GM10248 (cell line): ENCODE measurements at regions not wholly inside any gene's neighbourhood (a gene's known extent, or its start where the extent isn't known, plus 50 kb on each side); places are given as distances from the start of the nearest gene placed in this dataset.

Source experiments
- CTCF ChIA-PET: fragments of 300-600 bp; sonication (Branson Sonifier 250); formaldehyde crosslinking; extraction: SDS; loops from one replicate; lab custom pipeline; 2021; ENCODE audit warnings: antibody characterized with exemption; lab: Yijun Ruan, JAX
- POLR2A ChIA-PET: fragments of 350-650 bp; sonication (Branson Sonifier 250); formaldehyde crosslinking; extraction: SDS; loops from one replicate; lab custom pipeline; 2020; ENCODE audit warnings: antibody characterized with exemption; lab: Yijun Ruan, JAX
- DNase-seq: peaks from one replicate; pipeline ENCODE4 v3.0.0; 2012; ENCODE audit errors: extremely low spot score
- TF ChIP-seq, protein P1 (sequence below): IDR thresholded peaks from 2 replicates; pipeline ENCODE4 v1.5.1; 2012; ENCODE audit warnings: mild to moderate bottlenecking, low read depth; ENCODE audit errors: extremely low read depth, missing control alignments, control extremely low read depth

DNA sequence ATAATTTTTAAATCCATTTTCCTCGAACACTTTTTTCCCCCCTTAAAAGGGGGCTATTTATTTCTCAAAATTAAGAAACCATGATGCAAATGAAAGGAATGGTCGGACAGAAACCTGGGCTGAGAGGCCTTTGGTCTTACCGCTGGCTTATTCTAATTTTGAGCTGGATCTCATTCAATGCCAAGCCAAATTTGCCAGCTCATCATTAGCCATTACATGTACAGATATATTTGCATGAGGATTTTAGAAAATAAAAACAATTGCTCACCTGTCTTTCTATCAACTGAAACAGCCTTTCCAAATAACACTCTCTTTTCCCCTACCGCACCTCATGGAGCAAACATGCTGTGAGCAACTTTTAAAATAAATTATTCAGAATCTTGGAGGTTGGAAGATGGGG lies 219.5 kb upstream of the DTNBP1 start:
- ChIA-PET POLR2A (interaction anchor here (0.5 kb wide), 1 partner anchor 246 kb away, joined by 3 read pairs; the partner anchor contains the start of gene MYLIP), CTCF (interaction anchor here (1.3 to 2.1 kb wide), 4 partner anchors 8 to 323 kb away, joined by 3 to 6 read pairs (median 4); no protein-coding TSS in a partner anchor)
- no peak for DNase-seq
- TF ChIP-seq, protein P1, sequence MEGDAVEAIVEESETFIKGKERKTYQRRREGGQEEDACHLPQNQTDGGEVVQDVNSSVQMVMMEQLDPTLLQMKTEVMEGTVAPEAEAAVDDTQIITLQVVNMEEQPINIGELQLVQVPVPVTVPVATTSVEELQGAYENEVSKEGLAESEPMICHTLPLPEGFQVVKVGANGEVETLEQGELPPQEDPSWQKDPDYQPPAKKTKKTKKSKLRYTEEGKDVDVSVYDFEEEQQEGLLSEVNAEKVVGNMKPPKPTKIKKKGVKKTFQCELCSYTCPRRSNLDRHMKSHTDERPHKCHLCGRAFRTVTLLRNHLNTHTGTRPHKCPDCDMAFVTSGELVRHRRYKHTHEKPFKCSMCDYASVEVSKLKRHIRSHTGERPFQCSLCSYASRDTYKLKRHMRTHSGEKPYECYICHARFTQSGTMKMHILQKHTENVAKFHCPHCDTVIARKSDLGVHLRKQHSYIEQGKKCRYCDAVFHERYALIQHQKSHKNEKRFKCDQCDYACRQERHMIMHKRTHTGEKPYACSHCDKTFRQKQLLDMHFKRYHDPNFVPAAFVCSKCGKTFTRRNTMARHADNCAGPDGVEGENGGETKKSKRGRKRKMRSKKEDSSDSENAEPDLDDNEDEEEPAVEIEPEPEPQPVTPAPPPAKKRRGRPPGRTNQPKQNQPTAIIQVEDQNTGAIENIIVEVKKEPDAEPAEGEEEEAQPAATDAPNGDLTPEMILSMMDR, result no peak

DNA sequence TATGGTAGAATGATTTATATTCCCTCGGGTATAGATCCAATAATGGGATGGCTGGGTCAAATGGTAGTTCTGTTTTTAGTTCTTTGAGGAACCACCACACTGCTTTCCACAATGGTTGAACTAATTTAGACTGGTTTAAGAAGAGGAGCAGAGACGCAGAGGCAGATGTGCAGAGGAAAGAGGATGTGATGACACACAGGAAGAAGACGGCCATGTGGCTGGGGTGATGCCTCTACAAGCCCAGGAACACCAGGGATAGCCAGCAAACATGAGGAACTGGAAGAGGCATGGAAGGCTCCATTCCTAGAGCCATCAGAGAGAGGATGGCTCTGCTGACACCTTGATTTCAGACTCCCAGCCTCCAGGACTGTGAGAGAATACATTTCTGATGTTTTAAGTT lies 218.3 kb upstream of the DTNBP1 start:
- TF ChIP-seq, protein P1, result no peak
- CTCF ChIA-PET, result interaction anchor here (1.3 kb wide), 1 partner anchor 18 kb away, joined by 3 read pairs; no protein-coding TSS in a partner anchor
- POLR2A ChIA-PET, result no interaction called here
- DNase-seq, result no peak

DNA sequence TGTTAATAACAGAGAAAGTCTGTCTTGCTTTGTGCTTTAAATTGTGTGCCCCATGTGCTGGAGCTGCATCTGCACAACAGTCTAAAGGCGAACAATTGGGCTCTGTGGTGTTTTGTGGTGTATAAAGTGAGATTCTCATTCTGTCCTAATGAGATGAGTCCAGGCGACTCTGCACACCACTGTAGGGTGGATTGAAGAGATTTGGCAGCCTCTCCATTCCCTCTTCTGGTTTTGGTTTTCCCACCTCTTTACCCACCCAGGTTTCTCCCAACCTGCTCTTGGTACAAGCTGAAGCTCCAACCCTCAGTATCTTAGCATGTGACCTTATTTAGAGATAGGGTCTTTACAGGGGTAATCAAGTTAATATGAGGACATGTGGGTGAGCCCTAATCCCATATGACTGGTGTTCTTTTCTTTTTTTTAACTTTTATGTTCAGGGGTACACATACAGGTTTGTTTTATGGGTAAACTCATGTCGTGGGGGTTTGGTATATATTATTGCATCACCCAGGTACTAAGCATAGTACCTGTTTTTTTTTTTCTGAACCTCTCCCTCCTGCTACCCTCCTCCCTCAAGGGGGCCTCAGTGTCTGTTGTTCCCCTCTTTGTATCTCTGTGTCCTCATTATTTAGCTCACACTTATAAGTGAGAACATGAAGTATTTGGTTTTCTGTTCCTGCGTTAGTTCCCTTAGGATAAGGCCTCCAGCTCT lies 217.6 kb upstream of the DTNBP1 start:
- no peak for DNase-seq
- POLR2A ChIA-PET, result interaction anchor here (0.6 kb wide), 2 partner anchors 21 to 104 kb away, joined by 3 to 4 read pairs; no protein-coding TSS in a partner anchor
- TF ChIP-seq, protein P1, result no peak
- CTCF ChIA-PET, result interaction anchor here (0.7 to 1.3 kb wide), 6 partner anchors 10 to 241 kb away, joined by 3 to 4 read pairs (median 3); no protein-coding TSS in a partner anchor

DNA sequence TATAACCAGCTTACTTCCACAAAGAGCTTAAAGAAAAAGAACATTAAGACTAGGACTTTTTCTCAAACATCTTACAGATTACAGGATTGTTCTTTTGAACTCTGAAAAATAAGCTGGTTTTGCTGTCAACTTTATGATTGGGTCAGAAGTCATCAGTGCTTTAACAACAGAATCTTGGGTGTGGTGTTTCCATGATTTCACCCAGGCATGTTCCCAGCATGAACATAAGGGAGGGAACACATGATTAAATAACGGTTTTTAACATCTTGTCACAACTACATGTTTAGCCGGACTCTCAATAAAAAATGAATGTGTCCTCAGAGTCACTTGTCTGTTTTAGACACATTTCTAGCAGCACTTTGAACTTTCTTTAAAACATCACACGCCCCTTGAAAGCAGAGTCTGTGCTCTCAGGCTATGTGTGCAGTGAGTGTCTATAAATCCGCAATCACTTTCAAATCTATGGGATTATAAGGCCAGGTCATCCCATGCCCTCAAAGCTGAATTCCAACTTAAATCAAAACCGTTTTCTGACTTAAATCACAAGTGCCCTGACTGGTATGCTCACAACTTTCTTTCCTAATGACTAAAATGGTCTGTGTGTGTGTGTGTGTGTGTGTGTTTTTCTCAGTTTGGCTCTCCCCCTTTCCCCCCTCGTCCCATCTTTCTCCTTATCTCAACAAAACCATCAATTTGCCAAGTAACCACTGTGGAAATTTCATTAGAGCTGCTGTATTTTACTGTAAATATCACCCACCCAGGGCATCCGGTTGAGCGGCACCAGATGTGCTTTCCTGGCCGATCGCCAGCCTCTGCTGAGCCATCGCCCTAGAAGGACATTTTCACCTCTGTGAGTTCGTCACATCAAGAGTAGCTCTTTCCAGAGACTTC lies 216.8 kb upstream of the DTNBP1 start:
- peak; percentile 62 for DNase-seq
- CTCF ChIA-PET, result interaction anchor here (0.7 to 1.8 kb wide), 11 partner anchors 8 to 249 kb away, joined by 3 to 5 read pairs (median 3); partner anchors contain the start of gene MYLIP
- TF ChIP-seq, protein P1, result no peak
- POLR2A ChIA-PET, result interaction anchor here (0.6 kb wide), 2 partner anchors 22 to 104 kb away, joined by 3 to 4 read pairs; no protein-coding TSS in a partner anchor

DNA sequence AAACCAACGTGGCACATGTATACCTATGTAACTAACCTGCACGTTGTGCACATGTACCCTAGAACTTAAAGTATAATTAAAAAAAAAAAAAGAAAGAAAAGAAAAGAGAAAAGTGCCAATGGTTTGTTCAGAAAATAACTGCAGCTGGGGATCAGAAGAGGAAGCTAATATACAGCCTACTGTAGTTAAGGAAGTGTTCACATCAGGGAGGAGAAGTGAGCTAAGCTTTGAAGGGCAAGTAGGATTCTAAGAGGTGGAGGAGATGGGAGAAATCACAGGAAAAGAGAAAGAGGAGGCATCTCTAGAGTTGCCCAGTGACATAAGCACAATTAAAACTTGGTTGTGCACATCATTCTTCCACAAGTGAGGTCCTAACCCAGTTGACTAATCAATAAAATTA lies 214.4 kb upstream of the DTNBP1 start:
- ChIA-PET CTCF (interaction anchor here (1.1 kb wide), 1 partner anchor 44 kb away, joined by 3 read pairs; no protein-coding TSS in a partner anchor), POLR2A (no interaction called here)
- DNase-seq, result no peak
- TF ChIP-seq, protein P1, result no peak

DNA sequence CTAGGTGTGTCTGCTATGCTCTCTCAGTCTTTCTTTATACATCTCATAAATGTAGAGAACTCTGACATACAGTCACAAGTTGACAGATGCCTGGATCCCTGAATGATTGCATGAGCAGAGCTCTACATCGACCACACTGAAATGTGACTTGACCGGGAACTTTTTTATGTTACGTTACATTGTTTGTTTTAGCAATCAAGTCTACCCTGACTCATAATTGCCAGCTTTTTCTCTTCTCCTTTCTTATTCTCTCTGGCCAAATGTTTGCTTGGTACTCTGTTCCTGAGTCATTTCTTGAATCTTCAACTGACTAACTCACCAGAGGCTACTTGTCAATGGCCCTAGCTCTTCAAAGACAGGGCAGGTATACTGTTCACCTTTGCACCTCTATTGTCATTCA lies 213.6 kb upstream of the DTNBP1 start:
- peak; percentile 37 for DNase-seq
- ChIA-PET CTCF (interaction anchor here (1.1 kb wide), 1 partner anchor 43 kb away, joined by 3 read pairs; no protein-coding TSS in a partner anchor), POLR2A (interaction anchor here (0.5 kb wide), 1 partner anchor 8 kb away, joined by 3 read pairs; no protein-coding TSS in a partner anchor)
- TF ChIP-seq, protein P1, result no peak
